ENCODE measurements at regions not wholly inside any gene's neighbourhood (a gene's known extent, or its start where the extent isn't known, plus 50 kb on each side); places are given as distances from the start of the nearest gene placed in this dataset.

- no peaks in the 10 kb centered on the region for H3K36me3 ChIP-seq (ENCODE audit: control insufficient read depth, insufficient read depth, low read length)
- no peak overlapping the region for H3K27ac ChIP-seq (ENCODE audit: low read length)
- no peak for TF ChIP-seq TCF7L2 (IDR thresholded peaks at IDR 0.05; ENCODE audit: low read depth, low read length)
- no peak for TF ChIP-seq CTCF (IDR thresholded peaks at IDR 0.05)
- TF ChIP-seq REST (IDR thresholded peaks at IDR 0.05; ENCODE audit: insufficient read depth in 1 of 2, low read depth in 2 of 2, low read length in 1 of 2) = no peak
- TF ChIP-seq SIN3A (IDR thresholded peaks at IDR 0.05; ENCODE audit: borderline replicate concordance, insufficient read depth, low read depth, low read length) = no peak
- no peak for TF ChIP-seq POLR2AphosphoS5 (IDR thresholded peaks at IDR 0.05; ENCODE audit: low read depth, low read length)
- intact Hi-C loops (cut with micrococcal nuclease; ENCODE audit: unreplicated experiment) = loop anchor here (5.0 kb wide), 1 partner anchor 405 kb away; no protein-coding TSS in a partner anchor
- H3K27me3 ChIP-seq (ENCODE audit: control insufficient read depth, insufficient read depth, low read length) = no peaks in the 10 kb centered on the region
- DNase-seq (ENCODE audit: low read depth, low spot score) (no peak), ATAC-seq (no peak)
- no peak overlapping the region for H3K4me3 ChIP-seq (ENCODE audit: low read depth in 2 of 2, low read length in 2 of 2)
- in situ Hi-C loops (cut with HindIII; ENCODE audit: low pct_unique_long_range_greater_than_20kb, low sequenced_read_pairs) = no loop called here
- ChIA-PET CTCF (interaction anchor here (0.6 kb wide), 1 partner anchor 278 kb away, joined by 5 read pairs; no protein-coding TSS in a partner anchor), POLR2A (no interaction called here)
- no TSS peak for BruUV-seq (replicated peaks)
- no peaks in the 10 kb centered on the region for H3K9me3 ChIP-seq (ENCODE audit: control insufficient read depth, insufficient read depth, low read depth, low read length)
- no peaks in the 10 kb centered on the region for H3K4me1 ChIP-seq (ENCODE audit: control insufficient read depth, insufficient read depth, low read length)
Observed at GRCh38 chr2:182646763-182647498, 69.1 kb upstream of the DNAJC10 start.

GRCh38 chr2:182647499-182647787 lies 68.6 kb upstream of the DNAJC10 start:
- no peaks in the 10 kb centered on the region for H3K36me3 ChIP-seq (ENCODE audit: control insufficient read depth, insufficient read depth, low read length)
- no peak for ATAC-seq
- H3K4me3 ChIP-seq (ENCODE audit: low read depth in 2 of 2, low read length in 2 of 2) = no peak overlapping the region
- DNase-seq (ENCODE audit: low read depth, low spot score) = no peak
- H3K27ac ChIP-seq (ENCODE audit: low read length) = no peak overlapping the region
- H3K9me3 ChIP-seq (ENCODE audit: control insufficient read depth, insufficient read depth, low read depth, low read length) = no peaks in the 10 kb centered on the region
- H3K27me3 ChIP-seq (ENCODE audit: control insufficient read depth, insufficient read depth, low read length) = no peaks in the 10 kb centered on the region
- in situ Hi-C loops (cut with HindIII; ENCODE audit: low pct_unique_long_range_greater_than_20kb, low sequenced_read_pairs) = no loop called here
- H3K4me1 ChIP-seq (ENCODE audit: control insufficient read depth, insufficient read depth, low read length) = no peaks in the 10 kb centered on the region
- BruUV-seq (replicated peaks) = no TSS peak
- ChIA-PET POLR2A (no interaction called here), CTCF (interaction anchor here (0.6 kb wide), 1 partner anchor 278 kb away, joined by 5 read pairs; no protein-coding TSS in a partner anchor)
- TF ChIP-seq CTCF (IDR thresholded peaks at IDR 0.05) = no peak
- TF ChIP-seq TCF7L2 (IDR thresholded peaks at IDR 0.05; ENCODE audit: low read depth, low read length) = no peak
- no peak for TF ChIP-seq REST (IDR thresholded peaks at IDR 0.05; ENCODE audit: insufficient read depth in 1 of 2, low read depth in 2 of 2, low read length in 1 of 2)
- TF ChIP-seq SIN3A (IDR thresholded peaks at IDR 0.05; ENCODE audit: borderline replicate concordance, insufficient read depth, low read depth, low read length) = no peak
- no peak for TF ChIP-seq POLR2AphosphoS5 (IDR thresholded peaks at IDR 0.05; ENCODE audit: low read depth, low read length)
- intact Hi-C loops (cut with micrococcal nuclease; ENCODE audit: unreplicated experiment) = loop anchor here (5.0 kb wide), 1 partner anchor 405 kb away; no protein-coding TSS in a partner anchor

All from Panc1 (cell line).